ENCODE measurements at regions not wholly inside any gene's neighbourhood (a gene's known extent, or its start where the extent isn't known, plus 50 kb on each side); places are given as distances from the start of the nearest gene placed in this dataset.

- H2AFZ ChIP-seq (ENCODE audit: low read length) = no peak overlapping the region
- DNase-seq (ENCODE audit: insufficient read length, low spot score, missing footprints) = no peak
These were observed 141.5 kb upstream of the FGGY start for GRCh38 chr1:59155351-59155750.

DNA sequence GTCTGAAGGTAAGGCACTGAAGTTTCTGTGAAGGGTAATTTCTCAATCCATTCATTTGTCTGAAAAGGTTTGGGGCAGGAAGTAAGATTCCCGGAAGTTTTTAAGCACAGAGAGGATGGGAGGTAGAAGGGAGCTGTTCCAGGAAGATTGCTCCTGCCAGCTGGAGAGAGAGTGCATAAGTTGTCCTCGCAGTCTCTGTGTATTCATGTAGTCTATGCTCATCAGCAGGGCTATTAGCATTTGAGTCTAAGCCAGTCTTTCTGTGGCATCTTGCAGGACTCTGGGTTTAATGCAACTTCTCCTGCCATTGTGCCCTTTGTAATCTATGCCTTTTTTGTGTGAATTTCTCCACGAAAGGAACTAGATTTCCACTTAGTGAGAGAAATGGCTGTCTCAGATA is 140.8 kb upstream of the FGGY start:
- no peak overlapping the region for H3K4me2 ChIP-seq (ENCODE audit: insufficient read depth, low read length)
- H3K4me1 ChIP-seq (ENCODE audit: insufficient read depth, low read length) = peaks cover 26% of the 10 kb centered on the region

More at GRCh38 chr1:59155351-59155750, 141.5 kb upstream of the FGGY start:
- Histone ChIP-seq H3K4me3 (ENCODE audit: insufficient read depth, low read length) (no peak overlapping the region), H3K36me3 (ENCODE audit: insufficient read depth, low read length) (no peaks in the 10 kb centered on the region), H3K4me2 (ENCODE audit: insufficient read depth, low read length) (no peak overlapping the region), H4K20me1 (ENCODE audit: insufficient read depth, low read length) (no peaks in the 10 kb centered on the region), H3K27ac (ENCODE audit: low read depth, low read length) (peak overlapping the region; percentile 15), H3K4me1 (ENCODE audit: insufficient read depth, low read length) (peaks cover 33% of the 10 kb centered on the region), H3K27me3 (ENCODE audit: insufficient read depth, low read length) (no peaks in the 10 kb centered on the region), H3K9me3 (ENCODE audit: low read depth, low read length) (peaks cover 3% of the 10 kb centered on the region), H3K79me2 (ENCODE audit: insufficient read depth, low read length) (no peaks in the 10 kb centered on the region)
- TF ChIP-seq, protein P1, sequence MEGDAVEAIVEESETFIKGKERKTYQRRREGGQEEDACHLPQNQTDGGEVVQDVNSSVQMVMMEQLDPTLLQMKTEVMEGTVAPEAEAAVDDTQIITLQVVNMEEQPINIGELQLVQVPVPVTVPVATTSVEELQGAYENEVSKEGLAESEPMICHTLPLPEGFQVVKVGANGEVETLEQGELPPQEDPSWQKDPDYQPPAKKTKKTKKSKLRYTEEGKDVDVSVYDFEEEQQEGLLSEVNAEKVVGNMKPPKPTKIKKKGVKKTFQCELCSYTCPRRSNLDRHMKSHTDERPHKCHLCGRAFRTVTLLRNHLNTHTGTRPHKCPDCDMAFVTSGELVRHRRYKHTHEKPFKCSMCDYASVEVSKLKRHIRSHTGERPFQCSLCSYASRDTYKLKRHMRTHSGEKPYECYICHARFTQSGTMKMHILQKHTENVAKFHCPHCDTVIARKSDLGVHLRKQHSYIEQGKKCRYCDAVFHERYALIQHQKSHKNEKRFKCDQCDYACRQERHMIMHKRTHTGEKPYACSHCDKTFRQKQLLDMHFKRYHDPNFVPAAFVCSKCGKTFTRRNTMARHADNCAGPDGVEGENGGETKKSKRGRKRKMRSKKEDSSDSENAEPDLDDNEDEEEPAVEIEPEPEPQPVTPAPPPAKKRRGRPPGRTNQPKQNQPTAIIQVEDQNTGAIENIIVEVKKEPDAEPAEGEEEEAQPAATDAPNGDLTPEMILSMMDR (IDR thresholded peaks at IDR 0.05; ENCODE audit: extremely low read depth, low read depth, low read length) = no peak

DNA sequence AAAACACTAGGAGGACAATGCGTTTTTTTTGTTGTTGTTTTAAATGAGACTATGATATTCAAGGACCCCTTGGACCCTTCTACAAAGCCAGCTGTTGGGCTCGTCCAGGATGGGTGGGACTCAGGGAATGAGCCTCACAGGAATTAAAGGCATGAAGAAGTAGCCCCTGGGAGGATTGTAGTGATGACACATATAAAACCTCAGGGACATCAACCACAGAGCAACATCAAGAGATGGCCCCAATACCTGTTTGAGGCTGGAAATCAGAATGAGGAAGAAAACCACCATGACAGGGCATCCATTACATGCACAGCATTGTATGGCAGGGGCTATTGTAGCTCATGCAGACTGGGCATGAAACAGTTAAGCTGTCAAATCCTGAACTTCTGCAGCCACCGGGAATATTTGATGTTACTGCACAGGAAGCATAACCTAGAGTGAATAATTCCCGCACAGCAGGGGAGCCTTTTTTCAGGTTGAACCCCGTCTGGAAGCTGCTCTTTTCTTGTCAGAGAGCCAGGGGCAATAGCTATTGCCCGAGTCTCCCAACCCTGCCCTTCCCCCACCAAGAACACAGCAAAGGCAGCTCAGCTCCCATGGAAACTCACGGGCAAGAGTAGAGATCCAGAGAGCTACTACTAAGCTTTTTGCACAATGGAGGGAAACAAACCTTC is 140.2 kb upstream of the FGGY start:
- Histone ChIP-seq H3K27me3 (ENCODE audit: insufficient read depth, low read length) (no peaks in the 10 kb centered on the region), H3K4me3 (ENCODE audit: insufficient read depth, low read length) (no peak overlapping the region), H3K79me2 (ENCODE audit: insufficient read depth, low read length) (no peaks in the 10 kb centered on the region), H4K20me1 (ENCODE audit: insufficient read depth, low read length) (no peaks in the 10 kb centered on the region), H3K4me1 (ENCODE audit: insufficient read depth, low read length) (peaks cover 21% of the 10 kb centered on the region), H3K36me3 (ENCODE audit: insufficient read depth, low read length) (no peaks in the 10 kb centered on the region), H3K9me3 (ENCODE audit: low read depth, low read length) (peaks cover 3% of the 10 kb centered on the region), H3K4me2 (ENCODE audit: insufficient read depth, low read length) (peak overlapping the region; percentile 32), H2AFZ (ENCODE audit: low read length) (no peak overlapping the region), H3K27ac (ENCODE audit: low read depth, low read length) (no peak overlapping the region)
- TF ChIP-seq, protein P1 (IDR thresholded peaks at IDR 0.05; ENCODE audit: extremely low read depth, low read depth, low read length) = no peak
- no peak for DNase-seq (ENCODE audit: insufficient read length, low spot score, missing footprints)

More for the DNA sequence above, 140.8 kb upstream of the FGGY start:
- no peaks in the 10 kb centered on the region for H3K27me3 ChIP-seq (ENCODE audit: insufficient read depth, low read length)
- no peaks in the 10 kb centered on the region for H4K20me1 ChIP-seq (ENCODE audit: insufficient read depth, low read length)
- DNase-seq (ENCODE audit: insufficient read length, low spot score, missing footprints) = no peak
- no peak overlapping the region for H3K27ac ChIP-seq (ENCODE audit: low read depth, low read length)
- no peaks in the 10 kb centered on the region for H3K36me3 ChIP-seq (ENCODE audit: insufficient read depth, low read length)
- H3K4me3 ChIP-seq (ENCODE audit: insufficient read depth, low read length) = no peak overlapping the region
- H3K9me3 ChIP-seq (ENCODE audit: low read depth, low read length) = peaks cover 3% of the 10 kb centered on the region
- peak overlapping the region; percentile 34 for H2AFZ ChIP-seq (ENCODE audit: low read length)
- TF ChIP-seq, protein P1 (IDR thresholded peaks at IDR 0.05; ENCODE audit: extremely low read depth, low read depth, low read length) = no peak
- H3K79me2 ChIP-seq (ENCODE audit: insufficient read depth, low read length) = no peaks in the 10 kb centered on the region

DNA sequence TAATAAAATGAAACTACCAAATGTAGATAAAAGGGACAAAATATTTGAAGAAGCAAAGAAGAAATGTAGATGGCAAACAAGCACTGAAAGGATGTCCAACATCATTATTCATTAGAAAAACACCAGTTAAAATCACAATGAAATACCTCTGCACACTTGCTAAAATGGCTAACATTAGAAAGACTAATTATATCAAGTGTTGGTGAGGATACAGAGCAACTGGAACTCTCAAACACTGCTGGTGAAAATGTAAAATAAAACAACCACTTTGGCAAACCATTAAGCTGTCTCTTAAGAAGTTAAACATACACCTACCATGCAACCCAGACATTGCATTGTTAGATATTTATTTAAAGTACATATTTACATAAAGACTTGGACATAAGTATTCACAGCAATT is 138.6 kb upstream of the FGGY start:
- H3K79me2 ChIP-seq (ENCODE audit: insufficient read depth, low read length) = no peaks in the 10 kb centered on the region
- no peaks in the 10 kb centered on the region for H3K36me3 ChIP-seq (ENCODE audit: insufficient read depth, low read length)
- H3K4me3 ChIP-seq (ENCODE audit: insufficient read depth, low read length) = no peak overlapping the region
- no peaks in the 10 kb centered on the region for H3K27me3 ChIP-seq (ENCODE audit: insufficient read depth, low read length)
- DNase-seq (ENCODE audit: insufficient read length, low spot score, missing footprints) = no peak
- H4K20me1 ChIP-seq (ENCODE audit: insufficient read depth, low read length) = no peaks in the 10 kb centered on the region
- H3K9me3 ChIP-seq (ENCODE audit: low read depth, low read length) = peaks cover 3% of the 10 kb centered on the region
- H3K4me2 ChIP-seq (ENCODE audit: insufficient read depth, low read length) = no peak overlapping the region
- no peak overlapping the region for H3K27ac ChIP-seq (ENCODE audit: low read depth, low read length)
- no peak overlapping the region for H2AFZ ChIP-seq (ENCODE audit: low read length)
- H3K4me1 ChIP-seq (ENCODE audit: insufficient read depth, low read length) = peaks cover 18% of the 10 kb centered on the region
- TF ChIP-seq, protein P1 (IDR thresholded peaks at IDR 0.05; ENCODE audit: extremely low read depth, low read depth, low read length) = no peak

All from osteoblast (primary cell).